ENCODE measurements at regions not wholly inside any gene's neighbourhood (a gene's known extent, or its start where the extent isn't known, plus 50 kb on each side); places are given as distances from the start of the nearest gene placed in this dataset.

GRCh38 chr5:56327809-56328208 is 94.7 kb upstream of the ANKRD55 start:
- no peaks in the 10 kb centered on the region for H3K27me3 ChIP-seq
- 58% methylated on average over 6 of the region's 6 CpGs for WGBS (ENCODE audit: insufficient coverage, low coverage, low lambda C conversion rate, missing lambda C conversion rate)
- H3K27ac ChIP-seq = no peak overlapping the region
- no peak overlapping the region for H3K4me3 ChIP-seq
- DNase-seq (no peak), ATAC-seq (no peak)
- intact Hi-C loops (cut with DNase I) = no loop called here
- H3K36me3 ChIP-seq = no peaks in the 10 kb centered on the region
- no peaks in the 10 kb centered on the region for H3K9me3 ChIP-seq
- TF ChIP-seq CTCF (IDR thresholded peaks at IDR 0.05) (no peak), POLR2A (IDR thresholded peaks at IDR 0.05) (no peak)
- no peaks in the 10 kb centered on the region for H3K4me1 ChIP-seq

- ATAC-seq = no peak
- no peaks in the 10 kb centered on the region for H3K36me3 ChIP-seq
- no peak overlapping the region for H3K27ac ChIP-seq
- no peaks in the 10 kb centered on the region for H3K27me3 ChIP-seq
- H3K4me1 ChIP-seq = no peaks in the 10 kb centered on the region
- WGBS (ENCODE audit: insufficient coverage, low coverage, low lambda C conversion rate, missing lambda C conversion rate) = 87% methylated on average over 3 of the region's 3 CpGs
- TF ChIP-seq POLR2A (IDR thresholded peaks at IDR 0.05) = no peak
- no peak for DNase-seq
- intact Hi-C loops (cut with DNase I) = no loop called here
- no peaks in the 10 kb centered on the region for H3K9me3 ChIP-seq
- no peak overlapping the region for H3K4me3 ChIP-seq
Measured at GRCh38 chr5:56326770-56327169, 93.6 kb upstream of the ANKRD55 start.

- TF ChIP-seq CTCF (IDR thresholded peaks at IDR 0.05) = no peak
- no peak for TF ChIP-seq POLR2A (IDR thresholded peaks at IDR 0.05)
- Histone ChIP-seq H3K4me3 (no peak overlapping the region), H3K27ac (no peak overlapping the region), H3K4me1 (no peaks in the 10 kb centered on the region), H3K9me3 (no peaks in the 10 kb centered on the region), H3K27me3 (no peaks in the 10 kb centered on the region), H3K36me3 (no peaks in the 10 kb centered on the region)
- DNase-seq (no peak), ATAC-seq (no peak)
- intact Hi-C loops (cut with DNase I) = no loop called here
Measured at GRCh38 chr5:56326116-56326515, 93.0 kb upstream of the ANKRD55 start.

GRCh38 chr5:56325039-56325438 is 91.9 kb upstream of the ANKRD55 start:
- Histone ChIP-seq H3K4me1 (no peaks in the 10 kb centered on the region), H3K27ac (no peak overlapping the region), H3K36me3 (no peaks in the 10 kb centered on the region), H3K27me3 (no peaks in the 10 kb centered on the region), H3K9me3 (no peaks in the 10 kb centered on the region), H3K4me3 (no peak overlapping the region)
- intact Hi-C loops (cut with DNase I) = no loop called here
- WGBS (ENCODE audit: insufficient coverage, low coverage, low lambda C conversion rate, missing lambda C conversion rate) = 45% methylated on average over 2 of the region's 2 CpGs
- ATAC-seq (peak in 1 of 4 donors; percentile 37), DNase-seq (no peak)
- TF ChIP-seq POLR2A (IDR thresholded peaks at IDR 0.05) (no peak), CTCF (IDR thresholded peaks at IDR 0.05) (no peak)

- Histone ChIP-seq H3K27ac (no peak overlapping the region), H3K4me3 (no peak overlapping the region), H3K27me3 (no peaks in the 10 kb centered on the region), H3K4me1 (no peaks in the 10 kb centered on the region), H3K9me3 (no peaks in the 10 kb centered on the region), H3K36me3 (no peaks in the 10 kb centered on the region)
- intact Hi-C loops (cut with DNase I) = no loop called here
- no peak for TF ChIP-seq POLR2A (IDR thresholded peaks at IDR 0.05)
- TF ChIP-seq CTCF (IDR thresholded peaks at IDR 0.05) = peak in 2 of 4 donors; percentile 7 to 18
- peak in 2 of 4 donors; percentile 42 to 91 for ATAC-seq
- DNase-seq = peak in 1 of 3 donors; percentile 25
- WGBS (ENCODE audit: insufficient coverage, low coverage, low lambda C conversion rate, missing lambda C conversion rate) = 36% methylated on average over 2 of the region's 2 CpGs
Measured at GRCh38 chr5:56323505-56323904, 90.4 kb upstream of the ANKRD55 start.

All from right lobe of liver (tissue), 6 donors.